ENCODE measurements at regions not wholly inside any gene's neighbourhood (a gene's known extent, or its start where the extent isn't known, plus 50 kb on each side); places are given as distances from the start of the nearest gene placed in this dataset.

DNA sequence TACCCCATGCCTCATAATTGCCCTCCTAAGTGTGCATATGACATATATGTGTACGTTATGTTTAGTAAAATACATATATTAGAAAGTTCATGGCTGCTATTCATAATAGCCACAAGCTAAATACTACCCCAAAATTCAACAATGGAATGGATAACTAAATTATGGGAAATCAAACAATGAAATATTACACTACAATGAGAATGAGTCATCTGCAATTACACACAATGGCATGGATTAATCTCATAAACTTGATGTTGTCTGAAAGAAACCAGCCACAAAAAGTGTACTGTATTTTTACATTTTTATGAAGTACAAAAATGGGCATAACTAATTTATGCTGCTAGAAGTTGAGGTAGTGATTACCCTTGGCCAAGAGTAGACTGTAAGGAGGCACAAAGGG lies 477.0 kb downstream of the HAO1 start:
- Histone ChIP-seq H3K4me3 (ENCODE audit: low read depth, low read length) (no peak overlapping the region), H2AFZ (ENCODE audit: low read length, unreplicated experiment) (no peak overlapping the region), H3K27ac (ENCODE audit: low read depth, low read length) (no peak overlapping the region), H3K36me3 (ENCODE audit: insufficient read depth, low read length) (no peaks in the 10 kb centered on the region), H3K4me1 (ENCODE audit: control insufficient read depth, insufficient read depth, low read length, unreplicated experiment) (no peaks in the 10 kb centered on the region), H3K79me2 (ENCODE audit: control insufficient read depth, insufficient read depth, low read length, unreplicated experiment) (no peaks in the 10 kb centered on the region), H3K27me3 (ENCODE audit: insufficient read depth, low read length) (no peaks in the 10 kb centered on the region)

DNA sequence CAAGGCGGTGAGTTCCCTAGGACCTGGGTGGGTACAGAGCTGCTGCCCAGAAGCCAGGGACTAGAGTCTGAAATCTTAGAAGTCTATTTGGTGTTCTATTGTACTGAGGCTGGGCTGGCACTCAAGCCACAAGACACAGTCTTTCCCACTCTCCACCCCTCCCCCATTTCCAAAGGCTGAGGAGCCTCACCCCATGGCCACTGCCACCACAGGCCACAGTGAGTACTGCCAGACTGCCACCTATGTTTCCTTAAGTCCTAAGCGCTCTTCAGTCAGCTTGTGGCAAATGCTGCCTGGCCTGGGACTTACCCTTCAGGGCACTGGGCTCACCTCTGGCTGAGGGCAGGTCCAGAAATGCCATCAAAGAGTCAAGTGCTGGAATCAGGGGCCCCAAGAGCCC lies 469.3 kb downstream of the HAO1 start:
- no peaks in the 10 kb centered on the region for H3K79me2 ChIP-seq (ENCODE audit: control insufficient read depth, insufficient read depth, low read length, unreplicated experiment)
- H3K4me3 ChIP-seq (ENCODE audit: low read depth, low read length), result no peak overlapping the region
- H3K27me3 ChIP-seq (ENCODE audit: insufficient read depth, low read length), result no peaks in the 10 kb centered on the region
- H3K27ac ChIP-seq (ENCODE audit: low read depth, low read length), result no peak overlapping the region
- no peaks in the 10 kb centered on the region for H3K4me1 ChIP-seq (ENCODE audit: control insufficient read depth, insufficient read depth, low read length, unreplicated experiment)
- no peak overlapping the region for H2AFZ ChIP-seq (ENCODE audit: low read length, unreplicated experiment)
- H3K36me3 ChIP-seq (ENCODE audit: insufficient read depth, low read length), result no peaks in the 10 kb centered on the region

DNA sequence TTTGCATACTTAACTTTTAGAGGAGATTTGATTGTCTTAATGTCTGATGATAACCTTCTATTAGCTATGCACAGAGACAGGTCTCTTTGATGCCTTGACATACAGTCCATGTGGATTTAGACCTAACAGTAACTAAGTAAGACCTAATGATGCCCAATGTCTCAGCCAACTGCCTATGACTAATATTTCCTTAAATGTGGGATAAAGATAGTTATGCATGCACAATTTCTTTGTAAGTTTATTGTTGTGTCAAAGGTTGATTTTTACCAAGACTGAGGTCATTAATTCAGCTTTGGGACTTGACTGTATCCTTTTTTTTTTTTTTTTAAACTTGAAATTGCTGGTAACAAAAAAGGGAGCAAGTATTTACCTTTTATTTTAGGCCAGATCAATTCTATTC lies 450.0 kb downstream of the HAO1 start:
- Histone ChIP-seq H3K27me3 (ENCODE audit: insufficient read depth, low read length) (no peaks in the 10 kb centered on the region), H3K27ac (ENCODE audit: low read depth, low read length) (no peak overlapping the region)

DNA sequence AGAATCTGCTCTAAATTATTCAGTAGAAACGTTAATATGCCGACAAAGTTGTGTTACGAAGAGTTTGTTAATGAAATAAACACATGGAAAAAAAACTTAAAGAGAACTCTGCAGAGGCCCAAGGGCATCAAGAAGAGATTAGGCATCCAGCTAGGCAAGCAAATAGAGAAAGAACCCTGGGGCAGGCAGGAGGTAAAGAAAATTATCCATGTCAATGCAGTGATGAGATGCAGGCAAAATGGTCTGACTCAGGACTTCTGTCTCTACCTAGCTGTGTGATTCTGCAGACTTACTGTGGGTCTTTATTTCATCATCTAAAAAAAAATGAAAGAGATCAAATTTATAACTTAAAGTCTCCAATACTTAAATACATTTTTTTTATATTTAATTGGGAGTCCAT lies 448.0 kb downstream of the HAO1 start:
- Histone ChIP-seq H3K36me3 (ENCODE audit: insufficient read depth, low read length) (no peaks in the 10 kb centered on the region), H3K79me2 (ENCODE audit: control insufficient read depth, insufficient read depth, low read length, unreplicated experiment) (no peaks in the 10 kb centered on the region), H3K4me1 (ENCODE audit: control insufficient read depth, insufficient read depth, low read length, unreplicated experiment) (peaks cover 6% of the 10 kb centered on the region), H3K27ac (ENCODE audit: low read depth, low read length) (no peak overlapping the region), H3K27me3 (ENCODE audit: insufficient read depth, low read length) (no peaks in the 10 kb centered on the region), H3K4me3 (ENCODE audit: low read depth, low read length) (no peak overlapping the region), H2AFZ (ENCODE audit: low read length, unreplicated experiment) (no peak overlapping the region)

More for the DNA sequence above, 450.0 kb downstream of the HAO1 start:
- no peaks in the 10 kb centered on the region for H3K79me2 ChIP-seq (ENCODE audit: control insufficient read depth, insufficient read depth, low read length, unreplicated experiment)
- H3K4me1 ChIP-seq (ENCODE audit: control insufficient read depth, insufficient read depth, low read length, unreplicated experiment), result no peaks in the 10 kb centered on the region
- no peak overlapping the region for H2AFZ ChIP-seq (ENCODE audit: low read length, unreplicated experiment)
- no peak overlapping the region for H3K4me3 ChIP-seq (ENCODE audit: low read depth, low read length)
- H3K36me3 ChIP-seq (ENCODE audit: insufficient read depth, low read length), result no peaks in the 10 kb centered on the region

DNA sequence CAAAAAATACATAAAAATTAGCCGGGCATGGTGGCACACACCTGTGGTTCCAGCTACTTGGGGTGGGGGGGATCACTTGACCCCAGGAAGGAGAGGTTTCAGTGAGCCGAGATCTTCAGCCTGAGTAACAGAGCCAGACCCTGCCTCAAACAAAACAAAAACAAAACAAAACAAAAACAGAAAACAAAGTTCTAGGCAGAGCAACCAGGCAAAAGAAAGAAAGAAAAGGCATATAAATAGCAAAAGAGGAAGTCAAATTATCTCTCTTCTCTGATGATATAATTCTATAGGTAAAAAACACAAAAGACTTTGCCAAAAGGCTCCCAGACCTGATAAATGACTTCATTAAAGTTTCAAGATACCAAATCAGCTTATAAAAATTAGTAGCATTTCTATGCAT lies 446.9 kb downstream of the HAO1 start:
- Histone ChIP-seq H3K27me3 (ENCODE audit: insufficient read depth, low read length) (no peaks in the 10 kb centered on the region), H3K79me2 (ENCODE audit: control insufficient read depth, insufficient read depth, low read length, unreplicated experiment) (no peaks in the 10 kb centered on the region), H3K27ac (ENCODE audit: low read depth, low read length) (no peak overlapping the region), H2AFZ (ENCODE audit: low read length, unreplicated experiment) (no peak overlapping the region), H3K4me1 (ENCODE audit: control insufficient read depth, insufficient read depth, low read length, unreplicated experiment) (peaks cover 12% of the 10 kb centered on the region), H3K4me3 (ENCODE audit: low read depth, low read length) (no peak overlapping the region), H3K36me3 (ENCODE audit: insufficient read depth, low read length) (no peaks in the 10 kb centered on the region)

DNA sequence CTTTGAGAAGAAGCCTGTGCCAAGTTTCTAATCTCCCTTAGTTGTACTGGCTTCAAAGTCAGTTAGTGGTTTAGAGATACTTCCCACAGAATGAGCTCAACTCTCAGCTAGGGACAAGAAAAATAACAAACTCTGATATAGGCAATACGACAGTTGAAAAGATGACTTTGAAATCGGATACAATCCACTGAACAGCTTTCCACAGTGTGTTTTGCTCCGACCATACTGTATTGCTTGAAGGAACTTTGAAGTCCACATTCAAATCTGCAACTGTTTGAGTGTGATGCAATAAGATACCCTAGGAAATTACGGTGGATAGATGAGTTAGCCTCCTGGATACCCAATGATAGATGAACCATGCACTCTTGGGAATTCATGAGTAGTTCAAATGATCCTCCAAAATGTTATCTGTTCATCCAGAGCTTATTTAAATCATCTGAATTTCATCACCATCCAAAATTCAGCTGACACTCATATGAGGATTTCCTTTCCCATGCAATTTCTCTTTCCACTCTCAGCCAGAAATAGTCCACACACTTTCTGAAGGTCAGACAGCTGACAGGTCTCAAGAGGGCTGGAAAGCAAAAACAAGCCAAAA lies 443.8 kb downstream of the HAO1 start:
- Histone ChIP-seq H3K4me1 (ENCODE audit: control insufficient read depth, insufficient read depth, low read length, unreplicated experiment) (peaks cover 12% of the 10 kb centered on the region), H3K36me3 (ENCODE audit: insufficient read depth, low read length) (no peaks in the 10 kb centered on the region), H2AFZ (ENCODE audit: low read length, unreplicated experiment) (no peak overlapping the region), H3K4me3 (ENCODE audit: low read depth, low read length) (no peak overlapping the region), H3K27ac (ENCODE audit: low read depth, low read length) (no peak overlapping the region), H3K79me2 (ENCODE audit: control insufficient read depth, insufficient read depth, low read length, unreplicated experiment) (no peaks in the 10 kb centered on the region), H3K27me3 (ENCODE audit: insufficient read depth, low read length) (no peaks in the 10 kb centered on the region)

DNA sequence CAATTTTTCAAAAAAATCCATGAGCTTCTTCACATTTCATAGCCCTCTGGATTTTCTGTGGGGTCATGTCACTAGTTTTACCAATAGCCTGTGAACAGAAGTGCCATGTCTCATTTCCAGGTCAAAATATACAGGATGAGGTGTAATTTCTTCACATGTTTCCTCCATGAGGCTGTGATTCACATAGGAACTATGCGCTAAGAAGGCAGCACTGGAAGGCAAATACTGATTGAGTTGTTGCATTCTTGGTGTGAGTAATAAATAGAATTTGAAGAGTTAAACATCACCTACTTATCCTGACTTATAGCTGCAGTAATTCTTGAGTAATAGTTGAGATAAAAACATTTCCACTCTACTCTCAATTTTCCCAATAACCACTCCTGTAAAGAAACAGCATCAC lies 442.3 kb downstream of the HAO1 start:
- peaks cover 12% of the 10 kb centered on the region for H3K4me1 ChIP-seq (ENCODE audit: control insufficient read depth, insufficient read depth, low read length, unreplicated experiment)
- no peak overlapping the region for H3K27ac ChIP-seq (ENCODE audit: low read depth, low read length)
- no peaks in the 10 kb centered on the region for H3K27me3 ChIP-seq (ENCODE audit: insufficient read depth, low read length)
- H3K4me3 ChIP-seq (ENCODE audit: low read depth, low read length), result no peak overlapping the region
- H2AFZ ChIP-seq (ENCODE audit: low read length, unreplicated experiment), result no peak overlapping the region
- no peaks in the 10 kb centered on the region for H3K36me3 ChIP-seq (ENCODE audit: insufficient read depth, low read length)
- no peaks in the 10 kb centered on the region for H3K79me2 ChIP-seq (ENCODE audit: control insufficient read depth, insufficient read depth, low read length, unreplicated experiment)

DNA sequence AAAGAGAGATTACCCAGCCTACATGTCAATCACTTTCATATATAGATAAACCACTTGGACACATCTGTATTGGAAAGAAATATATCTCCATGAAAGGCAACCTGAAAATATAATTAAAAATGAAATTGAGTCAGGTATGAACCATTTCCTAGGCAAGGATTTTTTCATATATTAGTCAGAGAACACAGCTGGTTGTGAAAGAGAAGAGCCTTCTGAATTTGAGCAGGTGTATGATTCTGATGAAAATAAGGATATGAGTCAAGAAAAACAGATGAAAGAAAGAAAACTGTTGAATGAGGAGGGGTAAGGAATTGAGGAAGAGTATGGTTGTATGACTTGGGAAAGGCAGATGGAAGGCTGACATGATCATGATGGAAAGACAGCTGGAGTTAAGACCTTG lies 441.1 kb downstream of the HAO1 start:
- Histone ChIP-seq H3K27ac (ENCODE audit: low read depth, low read length) (no peak overlapping the region), H2AFZ (ENCODE audit: low read length, unreplicated experiment) (no peak overlapping the region), H3K79me2 (ENCODE audit: control insufficient read depth, insufficient read depth, low read length, unreplicated experiment) (no peaks in the 10 kb centered on the region), H3K27me3 (ENCODE audit: insufficient read depth, low read length) (no peaks in the 10 kb centered on the region), H3K36me3 (ENCODE audit: insufficient read depth, low read length) (no peaks in the 10 kb centered on the region), H3K4me3 (ENCODE audit: low read depth, low read length) (no peak overlapping the region), H3K4me1 (ENCODE audit: control insufficient read depth, insufficient read depth, low read length, unreplicated experiment) (peaks cover 12% of the 10 kb centered on the region)

DNA sequence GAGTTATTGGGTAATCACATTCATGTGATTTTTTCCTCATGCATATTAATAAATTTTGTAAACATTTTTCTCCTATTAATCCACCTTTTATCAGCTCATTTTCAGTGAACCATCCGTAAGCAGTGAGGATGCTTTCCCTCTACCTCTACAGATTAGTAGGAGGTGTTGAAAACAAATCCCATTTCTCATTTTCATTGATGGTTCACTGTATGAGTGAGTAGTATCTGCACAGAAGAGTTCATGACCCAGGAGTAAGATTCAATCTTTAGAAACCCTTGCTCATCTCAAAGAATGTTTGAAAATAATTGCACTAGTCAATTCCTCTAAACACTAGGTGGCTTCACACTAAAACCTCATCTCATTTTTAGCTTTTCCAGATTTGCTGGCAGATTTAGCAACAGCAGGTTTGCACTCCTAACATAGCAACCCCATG lies 440.0 kb downstream of the HAO1 start:
- Histone ChIP-seq H3K79me2 (ENCODE audit: control insufficient read depth, insufficient read depth, low read length, unreplicated experiment) (no peaks in the 10 kb centered on the region), H3K27me3 (ENCODE audit: insufficient read depth, low read length) (no peaks in the 10 kb centered on the region), H2AFZ (ENCODE audit: low read length, unreplicated experiment) (no peak overlapping the region), H3K4me1 (ENCODE audit: control insufficient read depth, insufficient read depth, low read length, unreplicated experiment) (peaks cover 12% of the 10 kb centered on the region), H3K36me3 (ENCODE audit: insufficient read depth, low read length) (no peaks in the 10 kb centered on the region), H3K4me3 (ENCODE audit: low read depth, low read length) (no peak overlapping the region), H3K27ac (ENCODE audit: low read depth, low read length) (no peak overlapping the region)

DNA sequence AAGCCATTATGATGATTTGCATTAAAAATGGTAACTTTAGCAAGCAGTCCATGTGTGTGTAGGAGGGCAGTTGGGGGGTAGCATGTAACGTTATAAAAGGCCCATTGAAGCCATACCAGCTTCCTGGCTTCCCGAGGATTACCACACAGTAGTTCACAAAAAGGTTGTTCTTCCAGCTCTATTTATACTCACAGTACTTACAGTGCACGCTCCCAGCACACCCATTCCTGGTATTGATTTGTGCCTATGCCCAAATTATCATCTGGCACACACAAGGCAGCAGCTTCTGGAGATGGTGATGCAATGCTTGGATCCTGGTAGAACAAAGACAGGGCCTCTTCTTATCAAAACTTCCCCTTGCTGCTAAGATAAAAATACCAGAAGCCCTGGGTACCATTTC lies 436.8 kb downstream of the HAO1 start:
- H3K27ac ChIP-seq (ENCODE audit: low read depth, low read length), result no peak overlapping the region
- H3K4me3 ChIP-seq (ENCODE audit: low read depth, low read length), result no peak overlapping the region
- no peak overlapping the region for H2AFZ ChIP-seq (ENCODE audit: low read length, unreplicated experiment)
- no peaks in the 10 kb centered on the region for H3K27me3 ChIP-seq (ENCODE audit: insufficient read depth, low read length)
- no peaks in the 10 kb centered on the region for H3K79me2 ChIP-seq (ENCODE audit: control insufficient read depth, insufficient read depth, low read length, unreplicated experiment)
- no peaks in the 10 kb centered on the region for H3K4me1 ChIP-seq (ENCODE audit: control insufficient read depth, insufficient read depth, low read length, unreplicated experiment)
- no peaks in the 10 kb centered on the region for H3K36me3 ChIP-seq (ENCODE audit: insufficient read depth, low read length)

DNA sequence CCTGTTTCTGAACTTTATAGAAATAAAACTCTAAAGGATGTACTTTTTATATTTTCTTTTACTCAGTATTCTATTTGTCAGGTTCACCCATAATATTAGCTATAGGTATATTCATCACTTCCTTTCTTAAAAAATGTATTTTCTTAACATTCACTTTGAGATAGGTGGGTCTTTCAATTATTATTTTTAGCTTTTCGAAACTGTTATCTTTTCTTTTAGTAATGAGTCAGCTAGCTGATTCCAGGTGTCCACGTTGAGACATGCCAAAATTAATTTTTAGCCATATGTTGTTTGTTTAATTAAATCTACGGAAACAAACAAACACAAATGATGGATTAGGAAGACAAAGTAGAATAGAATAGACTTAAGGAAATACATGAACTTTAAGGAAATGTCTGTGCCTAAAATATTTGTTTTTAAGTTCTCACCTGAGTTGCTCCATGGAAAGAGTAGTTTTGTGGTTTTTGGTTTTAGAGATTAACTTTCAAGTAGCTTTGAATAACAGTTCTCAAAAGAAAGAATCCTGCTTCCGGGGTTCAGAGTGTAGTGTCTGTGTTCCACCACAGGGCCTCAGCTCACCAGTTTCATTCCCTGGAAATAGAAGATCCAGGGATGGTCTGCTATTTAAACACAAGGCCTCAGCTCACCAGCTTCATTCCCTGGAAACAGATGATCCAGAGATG lies 435.0 kb downstream of the HAO1 start:
- Histone ChIP-seq H3K79me2 (ENCODE audit: control insufficient read depth, insufficient read depth, low read length, unreplicated experiment) (no peaks in the 10 kb centered on the region), H3K4me1 (ENCODE audit: control insufficient read depth, insufficient read depth, low read length, unreplicated experiment) (no peaks in the 10 kb centered on the region), H3K36me3 (ENCODE audit: insufficient read depth, low read length) (no peaks in the 10 kb centered on the region), H3K27me3 (ENCODE audit: insufficient read depth, low read length) (no peaks in the 10 kb centered on the region), H2AFZ (ENCODE audit: low read length, unreplicated experiment) (no peak overlapping the region), H3K4me3 (ENCODE audit: low read depth, low read length) (no peak overlapping the region), H3K27ac (ENCODE audit: low read depth, low read length) (no peak overlapping the region)
